ENCODE measurements at regions not wholly inside any gene's neighbourhood (a gene's known extent, or its start where the extent isn't known, plus 50 kb on each side); places are given as distances from the start of the nearest gene placed in this dataset.
"Not testable (repeated sequence)": the region's sequence is repeated elsewhere in the genome, so short reads cannot be mapped to it uniquely, and the experiment has no call there.

DNA sequence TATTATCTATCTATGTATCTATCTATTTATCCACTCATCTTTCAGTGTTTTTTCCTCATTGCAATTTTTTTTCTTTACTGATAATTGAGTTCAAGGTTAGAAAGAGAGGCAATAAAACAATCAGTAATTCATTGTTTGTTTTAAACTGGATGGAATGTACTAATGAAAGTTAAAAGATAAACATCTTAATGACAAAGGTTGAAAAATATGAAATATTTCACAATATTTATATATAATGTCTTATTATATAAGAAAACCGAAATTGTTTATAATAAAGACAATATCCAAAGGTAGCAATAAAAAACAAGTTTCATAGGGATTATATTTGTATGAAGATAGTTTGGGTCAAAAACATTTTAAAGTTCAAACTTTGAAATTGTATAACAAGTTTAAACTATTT is 1015.5 kb upstream of the MIR17HG start:
- Histone ChIP-seq H3K4me1 (ENCODE audit: low read depth) (no peaks in the 10 kb centered on the region), H3K9me3 (no peaks in the 10 kb centered on the region), H3K36me3 (ENCODE audit: low read depth) (no peaks in the 10 kb centered on the region), H3K4me3 (no peak overlapping the region)
- intact Hi-C loops (cut with DNase I, micrococcal nuclease) = no loop called here
- DNase-seq (no peak), ATAC-seq (no peak)
- TF ChIP-seq, protein P1, sequence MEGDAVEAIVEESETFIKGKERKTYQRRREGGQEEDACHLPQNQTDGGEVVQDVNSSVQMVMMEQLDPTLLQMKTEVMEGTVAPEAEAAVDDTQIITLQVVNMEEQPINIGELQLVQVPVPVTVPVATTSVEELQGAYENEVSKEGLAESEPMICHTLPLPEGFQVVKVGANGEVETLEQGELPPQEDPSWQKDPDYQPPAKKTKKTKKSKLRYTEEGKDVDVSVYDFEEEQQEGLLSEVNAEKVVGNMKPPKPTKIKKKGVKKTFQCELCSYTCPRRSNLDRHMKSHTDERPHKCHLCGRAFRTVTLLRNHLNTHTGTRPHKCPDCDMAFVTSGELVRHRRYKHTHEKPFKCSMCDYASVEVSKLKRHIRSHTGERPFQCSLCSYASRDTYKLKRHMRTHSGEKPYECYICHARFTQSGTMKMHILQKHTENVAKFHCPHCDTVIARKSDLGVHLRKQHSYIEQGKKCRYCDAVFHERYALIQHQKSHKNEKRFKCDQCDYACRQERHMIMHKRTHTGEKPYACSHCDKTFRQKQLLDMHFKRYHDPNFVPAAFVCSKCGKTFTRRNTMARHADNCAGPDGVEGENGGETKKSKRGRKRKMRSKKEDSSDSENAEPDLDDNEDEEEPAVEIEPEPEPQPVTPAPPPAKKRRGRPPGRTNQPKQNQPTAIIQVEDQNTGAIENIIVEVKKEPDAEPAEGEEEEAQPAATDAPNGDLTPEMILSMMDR (IDR thresholded peaks at IDR 0.05) = no peak

DNA sequence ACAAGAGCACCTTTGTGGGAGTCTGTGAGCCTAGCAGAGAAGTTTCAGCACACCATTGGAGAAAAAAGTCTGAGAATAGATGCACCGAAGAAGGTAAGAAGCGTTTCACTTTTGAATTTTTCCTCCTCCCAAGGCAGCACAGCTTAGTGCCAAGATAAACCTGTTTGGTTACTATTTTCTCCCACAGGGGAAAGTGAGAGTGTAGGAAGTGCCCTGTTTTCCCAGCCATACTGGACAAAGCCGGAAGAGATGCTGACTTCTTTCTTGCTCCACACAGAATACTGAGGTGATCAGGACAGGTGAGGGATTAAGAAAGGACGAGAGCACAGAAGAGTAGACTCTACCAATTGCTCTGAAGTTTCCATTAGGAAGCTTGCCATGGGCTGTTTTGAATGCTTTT is 1011.0 kb upstream of the MIR17HG start:
- TF ChIP-seq, protein P1 (IDR thresholded peaks at IDR 0.05) = no peak
- intact Hi-C loops (cut with DNase I, micrococcal nuclease) = no loop called here
- Histone ChIP-seq H3K36me3 (ENCODE audit: low read depth) (no peaks in the 10 kb centered on the region), H3K9me3 (no peaks in the 10 kb centered on the region), H3K4me3 (no peak overlapping the region), H3K4me1 (ENCODE audit: low read depth) (no peaks in the 10 kb centered on the region)
- ATAC-seq = no peak
- no peak for DNase-seq

DNA sequence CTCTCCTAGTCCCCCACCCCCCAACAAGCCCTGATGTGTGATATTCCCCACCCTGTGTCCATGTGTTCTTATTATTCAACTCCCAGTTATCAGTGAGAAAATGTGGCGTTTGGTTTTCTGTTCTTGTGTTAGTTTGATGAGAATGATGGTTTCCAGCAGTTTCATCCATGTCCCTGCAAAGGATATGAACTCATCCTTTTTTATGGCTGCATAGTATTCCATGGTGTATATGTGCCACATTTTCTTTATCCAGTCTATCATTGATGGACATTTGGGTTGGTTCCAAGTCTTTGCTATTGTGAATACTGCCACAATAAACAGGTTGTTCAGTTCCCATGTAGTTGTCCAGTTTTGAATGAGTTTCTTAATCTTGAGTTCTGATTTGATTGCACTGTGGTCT is 1006.1 kb upstream of the MIR17HG start:
- H3K36me3 ChIP-seq (ENCODE audit: low read depth); H3K4me3 ChIP-seq; ATAC-seq; H3K4me1 ChIP-seq (ENCODE audit: low read depth); DNase-seq; H3K9me3 ChIP-seq; intact Hi-C loops (cut with DNase I, micrococcal nuclease): not testable (repeated sequence)

DNA sequence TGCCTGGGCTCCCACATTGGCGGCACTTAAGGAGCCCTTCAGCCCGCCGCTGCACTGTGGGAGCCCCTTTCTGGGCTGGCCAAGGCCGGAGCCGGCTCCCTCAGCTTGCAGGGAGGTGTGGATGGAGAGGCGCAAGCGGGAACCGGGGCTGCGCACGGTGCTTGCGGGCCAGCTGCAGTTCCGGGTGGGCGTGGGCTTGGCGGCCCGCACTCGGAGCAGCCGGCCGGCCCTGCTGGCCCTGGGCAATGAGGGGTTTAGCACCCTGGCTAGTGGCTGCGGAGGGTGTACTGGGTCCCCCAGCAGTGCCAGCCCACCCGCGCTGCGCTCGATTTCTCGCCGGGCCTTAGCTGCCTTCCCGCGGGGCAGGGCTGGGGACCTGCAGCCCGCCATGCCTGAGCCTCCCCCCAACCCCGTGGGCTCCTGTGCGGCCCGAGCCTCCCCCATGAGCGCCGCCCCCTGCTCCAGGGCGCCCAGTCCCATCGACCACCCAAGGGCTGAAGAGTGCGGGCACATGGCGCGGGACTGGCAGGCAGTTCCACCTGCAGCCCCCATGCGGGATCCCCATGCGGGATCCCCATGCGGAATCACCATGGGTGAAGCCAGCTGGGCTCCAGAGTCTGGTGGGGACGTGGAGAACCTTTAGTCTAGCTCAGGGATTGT is 998.9 kb upstream of the MIR17HG start:
- ATAC-seq; H3K4me3 ChIP-seq; DNase-seq; H3K9me3 ChIP-seq; H3K4me1 ChIP-seq (ENCODE audit: low read depth); intact Hi-C loops (cut with DNase I, micrococcal nuclease); H3K36me3 ChIP-seq (ENCODE audit: low read depth): not testable (repeated sequence)

DNA sequence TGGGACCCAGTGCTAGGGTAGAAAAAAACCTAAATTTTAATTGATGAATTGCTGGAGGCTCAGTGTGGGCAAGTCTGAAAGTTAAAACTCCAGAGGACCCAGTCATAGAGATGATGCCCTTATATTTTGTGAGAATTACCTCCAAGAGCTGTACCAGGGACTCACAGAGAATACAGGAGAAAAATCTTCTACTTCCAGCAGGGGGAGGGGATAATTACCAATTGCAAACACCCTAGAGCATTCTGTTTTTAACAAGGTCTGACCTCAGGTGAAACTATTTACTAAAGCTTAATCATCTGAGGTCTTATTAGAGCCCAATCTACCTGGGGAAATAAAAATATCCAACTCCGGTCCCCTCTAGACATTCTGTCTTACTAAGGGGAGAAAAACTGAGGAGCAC is 994.7 kb upstream of the MIR17HG start:
- intact Hi-C loops (cut with DNase I, micrococcal nuclease) = no loop called here
- DNase-seq (no peak), ATAC-seq (no peak)
- H3K4me1 ChIP-seq (ENCODE audit: low read depth) = no peaks in the 10 kb centered on the region
- TF ChIP-seq, protein P1 (IDR thresholded peaks at IDR 0.05) = no peak
- no peaks in the 10 kb centered on the region for H3K36me3 ChIP-seq (ENCODE audit: low read depth)
- no peaks in the 10 kb centered on the region for H3K9me3 ChIP-seq
- no peak overlapping the region for H3K4me3 ChIP-seq

DNA sequence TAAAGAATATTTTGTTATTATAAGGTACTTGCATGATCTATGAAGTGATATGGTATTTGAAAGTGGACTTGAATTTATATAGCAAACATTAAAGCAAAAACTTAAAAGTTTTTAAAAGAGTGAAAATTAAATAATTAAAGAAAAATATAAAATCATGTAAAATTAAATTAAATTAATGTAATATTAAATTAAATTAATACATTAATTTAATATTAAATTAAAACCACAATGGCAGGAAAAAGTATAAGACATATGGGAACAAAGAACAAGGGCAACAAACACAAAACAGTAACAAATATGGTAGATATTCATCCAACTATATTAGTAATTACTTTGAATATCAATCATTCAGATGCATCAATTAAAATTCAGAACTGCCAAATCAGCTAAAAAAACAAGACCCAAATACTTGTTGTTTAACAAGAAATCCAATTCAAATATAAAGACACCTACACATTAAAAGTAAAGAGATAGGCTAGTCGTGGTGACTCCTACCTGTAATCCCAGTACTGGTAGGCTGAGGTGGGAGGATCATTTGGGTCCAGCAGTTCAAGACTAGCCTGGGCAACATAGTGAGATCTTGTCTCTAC is 992.2 kb upstream of the MIR17HG start:
- intact Hi-C loops (cut with DNase I, micrococcal nuclease) = no loop called here
- no peaks in the 10 kb centered on the region for H3K4me1 ChIP-seq (ENCODE audit: low read depth)
- TF ChIP-seq, protein P1 (IDR thresholded peaks at IDR 0.05) = no peak
- no peak overlapping the region for H3K4me3 ChIP-seq
- no peaks in the 10 kb centered on the region for H3K36me3 ChIP-seq (ENCODE audit: low read depth)
- H3K9me3 ChIP-seq = no peaks in the 10 kb centered on the region
- ATAC-seq (no peak), DNase-seq (no peak)

DNA sequence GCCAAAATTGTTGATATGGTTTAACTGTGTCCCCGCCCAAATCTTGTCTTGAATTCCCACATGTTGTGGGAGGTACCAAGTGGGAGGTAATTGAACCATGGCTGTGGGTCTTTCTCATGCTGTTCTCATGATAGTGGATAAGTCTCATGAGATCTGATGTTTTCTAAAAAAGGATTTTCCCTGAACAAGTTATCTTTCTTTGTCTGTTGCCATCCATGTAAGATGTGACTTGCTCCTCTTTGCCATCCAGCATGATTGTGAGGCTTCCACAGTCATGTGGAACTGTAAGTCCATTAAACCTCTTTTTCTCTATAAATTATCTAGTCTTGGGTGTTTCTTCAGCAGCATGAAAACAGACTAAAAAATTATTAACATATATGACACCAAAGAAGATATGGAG is 986.7 kb upstream of the MIR17HG start:
- Histone ChIP-seq H3K4me1 (ENCODE audit: low read depth) (no peaks in the 10 kb centered on the region), H3K9me3 (no peaks in the 10 kb centered on the region), H3K36me3 (ENCODE audit: low read depth) (no peaks in the 10 kb centered on the region), H3K4me3 (no peak overlapping the region)
- DNase-seq (no peak), ATAC-seq (no peak)
- TF ChIP-seq, protein P1 (IDR thresholded peaks at IDR 0.05) = no peak
- intact Hi-C loops (cut with DNase I, micrococcal nuclease) = no loop called here
